WTC11 (cell line): ENCODE measurements at regions not wholly inside any gene's neighbourhood (a gene's known extent, or its start where the extent isn't known, plus 50 kb on each side); places are given as distances from the start of the nearest gene placed in this dataset.

Source experiments
- ATAC-seq: fragments of 200-7000 bp; cut with Tn5 transposase; 2 replicates; pipeline ENCODE4 v1.10.0; 2021; ENCODE audit warnings: mild to moderate bottlenecking, moderate library complexity
- CTCF ChIA-PET: fragments of 300-600 bp; sonication (Branson Sonifier 250); formaldehyde crosslinking; loops from one replicate; lab custom pipeline; 2021; ENCODE audit warnings: antibody characterized with exemption; lab: Charles Lee
- POLR2A ChIA-PET: fragments of 350-600 bp; sonication (Branson Sonifier 250); formaldehyde crosslinking; loops from one replicate; lab custom pipeline; 2021; ENCODE audit warnings: antibody characterized with exemption; lab: Charles Lee
- DNase-seq: peaks from one replicate; pipeline ENCODE4 v3.0.0; 2021; ENCODE audit warnings: low spot score
- H3K27ac Mint-ChIP-seq: 2 replicates; pipeline ENCODE4 v1.8.0; 2021; ENCODE audit warnings: mixed read lengths
- H3K27me3 Mint-ChIP-seq: 2 replicates; pipeline ENCODE4 v1.8.0; 2021; ENCODE audit warnings: low read depth, mild to moderate bottlenecking, moderate library complexity, mixed read lengths
- H3K36me3 Mint-ChIP-seq: 2 replicates; pipeline ENCODE4 v1.8.0; 2021; ENCODE audit warnings: mixed read lengths
- H3K4me1 Mint-ChIP-seq: 2 replicates; pipeline ENCODE4 v1.8.0; 2022; ENCODE audit warnings: mixed read lengths
- H3K4me3 Mint-ChIP-seq: 2 replicates; pipeline ENCODE4 v1.8.0; 2021; ENCODE audit warnings: mild to moderate bottlenecking, moderate library complexity, mixed read lengths
- H3K9me3 Mint-ChIP-seq: 2 replicates; pipeline ENCODE4 v1.8.0; 2021; ENCODE audit warnings: mixed read lengths
- CREM ChIP-seq: sonication (generic); formaldehyde crosslinking; IDR thresholded peaks from 2 replicates; pipeline ENCODE4 v1.8.1; 2022; ENCODE audit warnings: mild to moderate bottlenecking, missing genetic modification reagents, moderate library complexity
- ELF4 ChIP-seq: sonication (generic); formaldehyde crosslinking; IDR thresholded peaks from 2 replicates; pipeline ENCODE4 v1.8.1; 2022; ENCODE audit warnings: low read depth, mild to moderate bottlenecking, moderate library complexity, missing genetic modification reagents
- FOXJ3 ChIP-seq: sonication (generic); formaldehyde crosslinking; IDR thresholded peaks from 2 replicates; pipeline ENCODE4 v1.9.0; 2021; ENCODE audit warnings: missing genetic modification reagents, mild to moderate bottlenecking, borderline replicate concordance
- FOXK1 ChIP-seq: sonication (generic); formaldehyde crosslinking; IDR thresholded peaks from 2 replicates; pipeline ENCODE4 v1.8.0; 2022; ENCODE audit warnings: mild to moderate bottlenecking, moderate library complexity, missing genetic modification reagents
- GABPB1 ChIP-seq: sonication (generic); formaldehyde crosslinking; IDR thresholded peaks from 2 replicates; pipeline ENCODE4 v1.8.1; 2023; ENCODE audit warnings: mild to moderate bottlenecking, missing genetic modification reagents
- GRHL2 ChIP-seq: fragments of 250-450 bp; sonication (Bioruptor Pico); IDR thresholded peaks from 2 replicates; pipeline ENCODE4 v1.8.0; 2022; ENCODE audit warnings: mild to moderate bottlenecking, moderate library complexity; ENCODE audit not compliant: insufficient replicate concordance, severe bottlenecking
- JUN ChIP-seq: sonication (generic); formaldehyde crosslinking; IDR thresholded peaks from 2 replicates; pipeline ENCODE4 v1.8.0; 2023; ENCODE audit warnings: mild to moderate bottlenecking, missing genetic modification reagents
- MXD4 ChIP-seq: fragments of 250-450 bp; sonication (Bioruptor Pico); IDR thresholded peaks from 2 replicates; pipeline ENCODE4 v1.8.0; 2021; ENCODE audit warnings: mild to moderate bottlenecking, moderate library complexity, borderline replicate concordance
- MYBL2 ChIP-seq: sonication (generic); formaldehyde crosslinking; IDR thresholded peaks from 2 replicates; pipeline ENCODE4 v1.8.1; 2023; ENCODE audit warnings: mild to moderate bottlenecking, moderate library complexity, missing genetic modification reagents
- NFE2L1 ChIP-seq: sonication (generic); formaldehyde crosslinking; IDR thresholded peaks from 2 replicates; pipeline ENCODE4 v1.8.1; 2023; ENCODE audit warnings: missing genetic modification reagents
- NR1H2 ChIP-seq: sonication (generic); formaldehyde crosslinking; IDR thresholded peaks from 2 replicates; pipeline ENCODE4 v1.9.0; 2021; ENCODE audit warnings: mild to moderate bottlenecking, moderate library complexity, missing genetic modification reagents
- NR3C1 ChIP-seq: sonication (generic); formaldehyde crosslinking; conservative IDR thresholded peaks from 2 replicates; pipeline ENCODE4 v1.8.1; 2023; ENCODE audit warnings: low read depth, mild to moderate bottlenecking, missing genetic modification reagents
- SMAD4 ChIP-seq: sonication (generic); formaldehyde crosslinking; IDR thresholded peaks from 2 replicates; pipeline ENCODE4 v1.8.0; 2022; ENCODE audit warnings: mild to moderate bottlenecking, missing genetic modification reagents
- TCF7 ChIP-seq: sonication (generic); formaldehyde crosslinking; IDR thresholded peaks from 2 replicates; pipeline ENCODE4 v1.8.0; 2022; ENCODE audit warnings: mild to moderate bottlenecking, low read depth, missing genetic modification reagents, moderate library complexity
- TEAD1 ChIP-seq: sonication (generic); formaldehyde crosslinking; IDR thresholded peaks from 2 replicates; pipeline ENCODE4 v1.8.0; 2022; ENCODE audit warnings: mild to moderate bottlenecking, missing genetic modification reagents
- ZNF232 ChIP-seq: sonication (generic); formaldehyde crosslinking; IDR thresholded peaks from 2 replicates; pipeline ENCODE4 v1.8.0; 2022; ENCODE audit warnings: mild to moderate bottlenecking, missing genetic modification reagents
- ZNF317 ChIP-seq: sonication (generic); formaldehyde crosslinking; IDR thresholded peaks from 2 replicates; pipeline ENCODE4 v1.8.1; 2023; ENCODE audit warnings: low read depth, mild to moderate bottlenecking, moderate library complexity, missing genetic modification reagents, borderline replicate concordance
- ZNF423 ChIP-seq: fragments of 250-450 bp; sonication (Bioruptor Pico); IDR thresholded peaks from 2 replicates; pipeline ENCODE4 v2.1.2; 2022; ENCODE audit warnings: mild to moderate bottlenecking, moderate library complexity
- TF ChIP-seq, protein P1 (sequence below): fragments of 250-450 bp; sonication (Bioruptor Pico); IDR thresholded peaks from 2 replicates; pipeline ENCODE4 v2.1.2; 2022; ENCODE audit warnings: mild to moderate bottlenecking, moderate library complexity
- TF ChIP-seq, protein P2 (sequence below): sonication (generic); formaldehyde crosslinking; IDR thresholded peaks from 2 replicates; pipeline ENCODE4 v1.8.1; 2022; ENCODE audit warnings: mild to moderate bottlenecking, missing genetic modification reagents, moderate library complexity, borderline replicate concordance
- TF ChIP-seq, protein P3 (sequence below): sonication (generic); formaldehyde crosslinking; IDR thresholded peaks from 2 replicates; pipeline ENCODE4 v1.8.1; 2022; ENCODE audit warnings: mild to moderate bottlenecking, moderate library complexity, missing genetic modification reagents
- TF ChIP-seq, protein P4 (sequence below): fragments of 250-450 bp; sonication (Bioruptor Pico); IDR thresholded peaks from 2 replicates; pipeline ENCODE4 v1.8.0; 2021; ENCODE audit warnings: mild to moderate bottlenecking
- TF ChIP-seq, protein P5 (sequence below): sonication (generic); formaldehyde crosslinking; IDR thresholded peaks from 2 replicates; pipeline ENCODE4 v1.8.1; 2023; ENCODE audit warnings: mild to moderate bottlenecking, missing genetic modification reagents, moderate library complexity
- TF ChIP-seq, protein P6 (sequence below): sonication (generic); formaldehyde crosslinking; IDR thresholded peaks from 2 replicates; pipeline ENCODE4 v1.8.1; 2022; ENCODE audit warnings: low read depth, missing genetic modification reagents, borderline replicate concordance
- TF ChIP-seq, protein P7 (sequence below): sonication (generic); formaldehyde crosslinking; IDR thresholded peaks from 2 replicates; pipeline ENCODE4 v1.8.1; 2022; ENCODE audit warnings: missing genetic modification reagents, borderline replicate concordance

DNA sequence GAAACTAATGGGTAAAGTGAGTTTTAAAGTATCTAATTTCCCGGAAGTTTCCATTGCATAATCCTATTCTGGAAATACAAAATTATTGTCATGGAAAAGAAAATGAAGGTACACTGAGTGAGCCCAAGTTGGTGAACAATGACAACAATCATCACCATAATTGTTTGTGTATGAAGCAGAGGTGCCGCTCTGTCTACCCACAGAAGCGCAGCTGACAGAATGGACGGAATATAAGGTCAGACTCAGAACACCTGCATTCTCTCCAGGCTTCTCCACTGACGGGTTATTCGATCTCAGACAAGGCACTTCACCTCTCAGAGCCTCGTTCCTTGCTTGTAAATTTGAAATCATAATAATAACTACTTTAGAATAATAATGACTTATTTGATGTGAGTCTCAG lies 99.1 kb upstream of the NGF start:
- no peak overlapping the region for H3K27ac Mint-ChIP-seq
- DNase-seq (no peak), ATAC-seq (no peak)
- CTCF ChIA-PET = interaction anchor here (1.0 to 2.5 kb wide), 4 partner anchors 32 to 270 kb away, joined by 3 to 9 read pairs (median 6); no protein-coding TSS in a partner anchor
- POLR2A ChIA-PET = no interaction called here
- peaks cover 5% of the 10 kb centered on the region; the same call in 1 of the 2 replicates for H3K36me3 Mint-ChIP-seq
- H3K27me3 Mint-ChIP-seq = no peaks in the 10 kb centered on the region
- H3K9me3 Mint-ChIP-seq = peaks cover 8% of the 10 kb centered on the region
- TF ChIP-seq ZNF317 (no peak), GRHL2 (no peak), MXD4 (CRISPR knock-in tag) (no peak), MYBL2 (CRISPR knock-in tag) (no peak), TEAD1 (CRISPR knock-in tag) (no peak), CREM (CRISPR knock-in tag) (no peak), TCF7 (no peak), ELF4 (CRISPR knock-in tag) (no peak), FOXJ3 (CRISPR knock-in tag) (no peak), GABPB1 (no peak), FOXK1 (CRISPR knock-in tag) (no peak), NFE2L1 (CRISPR knock-in tag) (no peak), NR3C1 (CRISPR knock-in tag) (no peak), NR1H2 (no peak)
- TF ChIP-seq, protein P1, sequence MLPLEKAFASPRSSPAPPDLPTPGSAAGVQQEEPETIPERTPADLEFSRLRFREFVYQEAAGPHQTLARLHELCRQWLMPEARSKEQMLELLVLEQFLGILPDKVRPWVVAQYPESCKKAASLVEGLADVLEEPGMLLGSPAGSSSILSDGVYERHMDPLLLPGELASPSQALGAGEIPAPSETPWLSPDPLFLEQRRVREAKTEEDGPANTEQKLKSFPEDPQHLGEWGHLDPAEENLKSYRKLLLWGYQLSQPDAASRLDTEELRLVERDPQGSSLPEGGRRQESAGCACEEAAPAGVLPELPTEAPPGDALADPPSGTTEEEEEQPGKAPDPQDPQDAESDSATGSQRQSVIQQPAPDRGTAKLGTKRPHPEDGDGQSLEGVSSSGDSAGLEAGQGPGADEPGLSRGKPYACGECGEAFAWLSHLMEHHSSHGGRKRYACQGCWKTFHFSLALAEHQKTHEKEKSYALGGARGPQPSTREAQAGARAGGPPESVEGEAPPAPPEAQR (CRISPR knock-in tag) = no peak
- TF ChIP-seq, protein P2, sequence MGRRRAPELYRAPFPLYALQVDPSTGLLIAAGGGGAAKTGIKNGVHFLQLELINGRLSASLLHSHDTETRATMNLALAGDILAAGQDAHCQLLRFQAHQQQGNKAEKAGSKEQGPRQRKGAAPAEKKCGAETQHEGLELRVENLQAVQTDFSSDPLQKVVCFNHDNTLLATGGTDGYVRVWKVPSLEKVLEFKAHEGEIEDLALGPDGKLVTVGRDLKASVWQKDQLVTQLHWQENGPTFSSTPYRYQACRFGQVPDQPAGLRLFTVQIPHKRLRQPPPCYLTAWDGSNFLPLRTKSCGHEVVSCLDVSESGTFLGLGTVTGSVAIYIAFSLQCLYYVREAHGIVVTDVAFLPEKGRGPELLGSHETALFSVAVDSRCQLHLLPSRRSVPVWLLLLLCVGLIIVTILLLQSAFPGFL (CRISPR knock-in tag) = no peak
- TF ChIP-seq, protein P3, sequence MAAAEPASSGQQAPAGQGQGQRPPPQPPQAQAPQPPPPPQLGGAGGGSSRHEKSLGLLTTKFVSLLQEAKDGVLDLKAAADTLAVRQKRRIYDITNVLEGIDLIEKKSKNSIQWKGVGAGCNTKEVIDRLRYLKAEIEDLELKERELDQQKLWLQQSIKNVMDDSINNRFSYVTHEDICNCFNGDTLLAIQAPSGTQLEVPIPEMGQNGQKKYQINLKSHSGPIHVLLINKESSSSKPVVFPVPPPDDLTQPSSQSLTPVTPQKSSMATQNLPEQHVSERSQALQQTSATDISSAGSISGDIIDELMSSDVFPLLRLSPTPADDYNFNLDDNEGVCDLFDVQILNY (CRISPR knock-in tag) = no peak
- TF ChIP-seq, protein P4, sequence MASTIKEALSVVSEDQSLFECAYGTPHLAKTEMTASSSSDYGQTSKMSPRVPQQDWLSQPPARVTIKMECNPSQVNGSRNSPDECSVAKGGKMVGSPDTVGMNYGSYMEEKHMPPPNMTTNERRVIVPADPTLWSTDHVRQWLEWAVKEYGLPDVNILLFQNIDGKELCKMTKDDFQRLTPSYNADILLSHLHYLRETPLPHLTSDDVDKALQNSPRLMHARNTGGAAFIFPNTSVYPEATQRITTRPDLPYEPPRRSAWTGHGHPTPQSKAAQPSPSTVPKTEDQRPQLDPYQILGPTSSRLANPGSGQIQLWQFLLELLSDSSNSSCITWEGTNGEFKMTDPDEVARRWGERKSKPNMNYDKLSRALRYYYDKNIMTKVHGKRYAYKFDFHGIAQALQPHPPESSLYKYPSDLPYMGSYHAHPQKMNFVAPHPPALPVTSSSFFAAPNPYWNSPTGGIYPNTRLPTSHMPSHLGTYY = no peak
- TF ChIP-seq, protein P5, sequence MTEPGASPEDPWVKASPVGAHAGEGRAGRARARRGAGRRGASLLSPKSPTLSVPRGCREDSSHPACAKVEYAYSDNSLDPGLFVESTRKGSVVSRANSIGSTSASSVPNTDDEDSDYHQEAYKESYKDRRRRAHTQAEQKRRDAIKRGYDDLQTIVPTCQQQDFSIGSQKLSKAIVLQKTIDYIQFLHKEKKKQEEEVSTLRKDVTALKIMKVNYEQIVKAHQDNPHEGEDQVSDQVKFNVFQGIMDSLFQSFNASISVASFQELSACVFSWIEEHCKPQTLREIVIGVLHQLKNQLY (CRISPR knock-in tag) = no peak
- TF ChIP-seq, protein P6, sequence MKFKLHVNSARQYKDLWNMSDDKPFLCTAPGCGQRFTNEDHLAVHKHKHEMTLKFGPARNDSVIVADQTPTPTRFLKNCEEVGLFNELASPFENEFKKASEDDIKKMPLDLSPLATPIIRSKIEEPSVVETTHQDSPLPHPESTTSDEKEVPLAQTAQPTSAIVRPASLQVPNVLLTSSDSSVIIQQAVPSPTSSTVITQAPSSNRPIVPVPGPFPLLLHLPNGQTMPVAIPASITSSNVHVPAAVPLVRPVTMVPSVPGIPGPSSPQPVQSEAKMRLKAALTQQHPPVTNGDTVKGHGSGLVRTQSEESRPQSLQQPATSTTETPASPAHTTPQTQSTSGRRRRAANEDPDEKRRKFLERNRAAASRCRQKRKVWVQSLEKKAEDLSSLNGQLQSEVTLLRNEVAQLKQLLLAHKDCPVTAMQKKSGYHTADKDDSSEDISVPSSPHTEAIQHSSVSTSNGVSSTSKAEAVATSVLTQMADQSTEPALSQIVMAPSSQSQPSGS (CRISPR knock-in tag) = no peak
- H3K4me3 Mint-ChIP-seq = no peak overlapping the region
- peaks cover 28% of the 10 kb centered on the region for H3K4me1 Mint-ChIP-seq

DNA sequence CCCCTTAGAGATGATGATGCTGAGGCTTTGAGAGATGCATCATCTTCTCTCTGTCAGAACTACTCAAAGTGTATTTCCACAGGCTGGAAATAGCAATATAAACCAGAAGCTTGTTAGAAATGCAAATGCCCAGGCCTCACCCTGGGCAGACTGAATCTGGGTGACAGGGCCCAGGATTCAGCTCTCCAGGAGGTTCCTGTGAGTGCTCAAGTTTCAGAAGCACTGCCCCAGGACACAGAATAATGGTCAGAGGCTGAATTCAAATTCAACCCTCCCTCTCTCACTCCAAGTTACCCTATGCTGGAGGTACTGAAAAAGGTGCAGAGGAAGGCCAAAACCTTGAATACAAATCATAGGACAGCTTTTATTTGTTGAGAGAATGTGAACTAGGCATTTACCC lies 98.5 kb upstream of the NGF start:
- Mint-ChIP-seq H3K4me1 (peaks cover 28% of the 10 kb centered on the region), H3K9me3 (peaks cover 8% of the 10 kb centered on the region), H3K27ac (no peak overlapping the region), H3K36me3 (peaks cover 5% of the 10 kb centered on the region; the same call in 1 of the 2 replicates), H3K27me3 (no peaks in the 10 kb centered on the region)
- POLR2A ChIA-PET = no interaction called here
- no peak for DNase-seq
- TF ChIP-seq ZNF423 = peak; percentile 45; the same call in 1 of the 2 replicates
- TF ChIP-seq, protein P7, sequence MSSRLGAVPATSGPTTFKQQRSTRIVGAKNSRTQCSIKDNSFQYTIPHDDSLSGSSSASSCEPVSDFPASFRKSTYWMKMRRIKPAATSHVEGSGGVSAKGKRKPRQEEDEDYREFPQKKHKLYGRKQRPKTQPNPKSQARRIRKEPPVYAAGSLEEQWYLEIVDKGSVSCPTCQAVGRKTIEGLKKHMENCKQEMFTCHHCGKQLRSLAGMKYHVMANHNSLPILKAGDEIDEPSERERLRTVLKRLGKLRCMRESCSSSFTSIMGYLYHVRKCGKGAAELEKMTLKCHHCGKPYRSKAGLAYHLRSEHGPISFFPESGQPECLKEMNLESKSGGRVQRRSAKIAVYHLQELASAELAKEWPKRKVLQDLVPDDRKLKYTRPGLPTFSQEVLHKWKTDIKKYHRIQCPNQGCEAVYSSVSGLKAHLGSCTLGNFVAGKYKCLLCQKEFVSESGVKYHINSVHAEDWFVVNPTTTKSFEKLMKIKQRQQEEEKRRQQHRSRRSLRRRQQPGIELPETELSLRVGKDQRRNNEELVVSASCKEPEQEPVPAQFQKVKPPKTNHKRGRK (CRISPR knock-in tag) = no peak
- no peak for TF ChIP-seq SMAD4 (CRISPR knock-in tag)
- TF ChIP-seq JUN (CRISPR knock-in tag) = no peak
- no peak for TF ChIP-seq ZNF232 (CRISPR knock-in tag)
- TF ChIP-seq, all 79 proteins: peak for 1
- CTCF ChIA-PET = interaction anchor here (0.7 to 2.5 kb wide), 5 partner anchors 29 to 297 kb away, joined by 3 to 9 read pairs (median 4); no protein-coding TSS in a partner anchor
- ATAC-seq = peak; percentile 73
- H3K4me3 Mint-ChIP-seq = no peak overlapping the region
